Mucosa of rectum (tissue), 2 donors: ENCODE measurements at regions not wholly inside any gene's neighbourhood (a gene's known extent, or its start where the extent isn't known, plus 50 kb on each side); places are given as distances from the start of the nearest gene placed in this dataset.

ENCODE experiments used
- H3K27ac ChIP-seq, 2 donors: one replicate each; pipeline ENCODE4 v1.7.0; 2013; ENCODE audit warnings: inconsistent platforms in 2 of 2, low read depth in 2 of 2, low read length in 2 of 2
- H3K27me3 ChIP-seq, 2 donors: one replicate each; pipeline ENCODE4 v1.7.0; 2013; ENCODE audit warnings: low read length in 2 of 2; ENCODE audit not compliant: control insufficient read depth in 2 of 2, insufficient read depth in 2 of 2
- H3K36me3 ChIP-seq, 2 donors: one replicate each; pipeline ENCODE4 v1.7.0; 2013; ENCODE audit warnings: low read length in 2 of 2; ENCODE audit not compliant: control insufficient read depth in 2 of 2, insufficient read depth in 2 of 2
- H3K4me1 ChIP-seq, 2 donors: one replicate each; pipeline ENCODE4 v1.7.0; 2013; ENCODE audit warnings: low read length in 2 of 2, mild to moderate bottlenecking in 1 of 2; ENCODE audit not compliant: control insufficient read depth in 2 of 2, insufficient read depth in 2 of 2
- H3K4me3 ChIP-seq, 2 donors: one replicate each; pipeline ENCODE4 v1.7.0; 2013; ENCODE audit warnings: low read length in 2 of 2
- H3K9ac ChIP-seq, 2 donors: one replicate each; pipeline ENCODE4 v1.7.0; 2013; ENCODE audit warnings: low read length in 2 of 2, low read depth in 1 of 2, mild to moderate bottlenecking in 1 of 2
- H3K9me3 ChIP-seq, 2 donors: one replicate each; pipeline ENCODE4 v1.7.0; 2013; ENCODE audit warnings: low read length in 2 of 2; ENCODE audit not compliant: control insufficient read depth in 2 of 2
- donor health status: healthy.
- donor health status: Normal muscosa, but diverticular disease.

DNA sequence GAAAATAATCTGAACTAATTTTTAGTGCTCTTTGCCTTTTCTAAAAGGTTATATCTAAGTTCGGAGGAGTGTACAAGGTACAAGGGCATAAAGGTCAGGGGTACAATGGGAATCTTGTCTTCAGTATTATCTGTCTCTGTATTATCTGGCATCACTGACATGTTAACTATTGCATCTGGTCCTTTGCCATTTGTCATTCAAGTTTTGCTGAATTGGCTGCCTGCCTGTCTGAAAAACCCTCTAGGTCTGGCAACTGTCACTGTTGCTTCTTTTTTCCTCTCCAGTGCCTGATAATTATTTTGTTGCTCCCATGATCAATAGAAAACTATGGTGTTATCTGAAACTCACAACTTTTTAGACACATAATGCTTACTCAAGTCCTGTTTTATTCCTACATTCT is 112.5 kb upstream of the STK26 start:
- Histone ChIP-seq H3K27ac (no peak overlapping the region), H3K27me3 (peaks cover 4 to 11% of the 10 kb centered on the region in 2 donors), H3K9me3 (no peaks in the 10 kb centered on the region), H3K9ac (no peak overlapping the region), H3K36me3 (no peaks in the 10 kb centered on the region), H3K4me1 (no peaks in the 10 kb centered on the region), H3K4me3 (no peak overlapping the region)

GRCh38 chrX:131915488-131915887 is 107.6 kb upstream of the STK26 start:
- Histone ChIP-seq H3K27me3 (peaks cover 8 to 16% of the 10 kb centered on the region in 2 donors), H3K27ac (no peak overlapping the region), H3K9me3 (no peaks in the 10 kb centered on the region), H3K9ac (no peak overlapping the region), H3K4me1 (no peaks in the 10 kb centered on the region), H3K36me3 (no peaks in the 10 kb centered on the region), H3K4me3 (no peak overlapping the region)

- Histone ChIP-seq H3K27me3 (peaks cover 8 to 9% of the 10 kb centered on the region in 2 donors), H3K27ac (no peak overlapping the region), H3K4me3 (no peak overlapping the region), H3K36me3 (no peaks in the 10 kb centered on the region), H3K4me1 (no peaks in the 10 kb centered on the region), H3K9me3 (no peaks in the 10 kb centered on the region), H3K9ac (no peak overlapping the region)
These were observed 105.5 kb upstream of the STK26 start for GRCh38 chrX:131917588-131917987.

DNA sequence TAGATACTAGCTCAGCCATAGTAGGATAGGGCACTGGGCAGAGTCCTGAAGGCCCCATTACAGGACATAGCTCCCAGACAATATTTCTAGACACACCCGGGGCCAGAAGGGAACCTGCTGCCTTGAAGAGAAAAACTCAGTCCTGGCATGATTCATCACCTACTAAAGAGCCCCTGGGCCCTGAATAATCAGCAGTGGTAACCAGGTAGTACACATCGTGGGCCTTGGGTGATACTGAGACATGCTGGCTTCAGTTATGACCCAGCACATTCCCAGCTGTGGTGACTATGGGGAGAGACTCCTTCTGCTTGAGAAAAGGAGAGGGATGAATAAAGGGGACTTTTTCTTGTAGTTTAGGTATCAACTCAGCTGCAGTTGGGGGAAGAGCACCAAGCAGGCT is 104.3 kb upstream of the STK26 start:
- no peaks in the 10 kb centered on the region for H3K4me1 ChIP-seq
- H3K9ac ChIP-seq, result no peak overlapping the region
- no peaks in the 10 kb centered on the region for H3K36me3 ChIP-seq
- no peak overlapping the region for H3K4me3 ChIP-seq
- peaks cover 9 to 11% of the 10 kb centered on the region in 2 donors for H3K27me3 ChIP-seq
- H3K9me3 ChIP-seq, result no peaks in the 10 kb centered on the region
- no peak overlapping the region for H3K27ac ChIP-seq

GRCh38 chrX:131923614-131924250 is 99.4 kb upstream of the STK26 start:
- H3K36me3 ChIP-seq, result no peaks in the 10 kb centered on the region
- H3K27ac ChIP-seq, result no peak overlapping the region
- H3K9me3 ChIP-seq, result no peaks in the 10 kb centered on the region
- H3K4me3 ChIP-seq, result no peak overlapping the region
- no peaks in the 10 kb centered on the region for H3K4me1 ChIP-seq
- no peak overlapping the region for H3K9ac ChIP-seq
- peaks cover 8 to 9% of the 10 kb centered on the region in 2 donors for H3K27me3 ChIP-seq

GRCh38 chrX:131938749-131939148 is 84.4 kb upstream of the STK26 start:
- Histone ChIP-seq H3K27ac (no peak overlapping the region), H3K4me3 (no peak overlapping the region), H3K4me1 (no peaks in the 10 kb centered on the region), H3K9ac (no peak overlapping the region), H3K27me3 (peaks cover 3 to 9% of the 10 kb centered on the region in 2 donors), H3K36me3 (no peaks in the 10 kb centered on the region), H3K9me3 (no peaks in the 10 kb centered on the region)

DNA sequence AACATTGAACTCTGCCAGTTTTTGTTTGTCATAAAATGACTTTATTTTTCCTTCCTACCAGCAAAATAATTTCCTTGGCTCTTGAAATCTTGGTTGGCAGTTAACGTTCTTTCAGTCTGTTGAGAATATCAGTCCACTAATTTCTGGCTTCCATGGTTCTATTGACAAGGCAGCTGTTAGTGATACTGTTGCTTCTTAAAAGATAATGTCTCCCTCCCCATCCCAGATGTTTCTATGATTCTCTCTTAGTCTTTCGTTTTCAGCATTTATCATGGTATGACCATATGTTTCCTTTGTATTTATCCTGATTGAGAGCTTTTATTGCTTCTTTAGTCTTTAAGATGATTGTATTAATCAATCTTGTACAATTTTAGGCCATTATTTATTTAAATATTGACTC is 81.1 kb upstream of the STK26 start:
- no peak overlapping the region for H3K9ac ChIP-seq
- H3K27ac ChIP-seq, result no peak overlapping the region
- peaks cover 7 to 9% of the 10 kb centered on the region in 2 donors for H3K27me3 ChIP-seq
- no peaks in the 10 kb centered on the region for H3K9me3 ChIP-seq
- H3K4me3 ChIP-seq, result no peak overlapping the region
- no peaks in the 10 kb centered on the region for H3K4me1 ChIP-seq
- H3K36me3 ChIP-seq, result no peaks in the 10 kb centered on the region

GRCh38 chrX:131944936-131945902 is 77.9 kb upstream of the STK26 start:
- H3K9me3 ChIP-seq, result no peaks in the 10 kb centered on the region
- peaks cover 4 to 7% of the 10 kb centered on the region in 2 donors for H3K27me3 ChIP-seq
- no peaks in the 10 kb centered on the region for H3K4me1 ChIP-seq
- no peaks in the 10 kb centered on the region for H3K36me3 ChIP-seq
- no peak overlapping the region for H3K9ac ChIP-seq
- no peak overlapping the region for H3K4me3 ChIP-seq
- H3K27ac ChIP-seq, result no peak overlapping the region

DNA sequence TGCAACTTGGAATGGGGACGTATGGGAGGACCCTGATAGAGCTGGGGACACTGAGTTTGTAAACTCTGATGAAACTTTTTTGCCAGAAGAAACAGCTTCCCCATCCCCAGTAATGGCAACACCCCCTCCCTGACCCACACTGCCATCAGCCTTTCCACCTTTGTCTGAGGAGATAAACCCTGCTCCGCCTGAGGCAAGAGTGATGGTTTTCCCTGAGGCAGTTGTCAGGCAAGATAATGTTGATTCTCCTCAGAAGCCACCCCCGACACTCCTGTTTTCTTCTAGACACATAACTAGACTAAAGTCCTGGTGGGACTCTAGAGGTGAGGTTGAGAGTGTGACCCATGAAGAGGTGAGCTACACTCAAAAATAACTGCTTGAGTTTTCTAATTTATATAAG is 71.9 kb upstream of the STK26 start:
- peaks cover 0 to 4% of the 10 kb centered on the region in 2 donors for H3K27me3 ChIP-seq
- H3K9me3 ChIP-seq, result no peaks in the 10 kb centered on the region
- no peak overlapping the region for H3K9ac ChIP-seq
- no peaks in the 10 kb centered on the region for H3K4me1 ChIP-seq
- H3K4me3 ChIP-seq, result no peak overlapping the region
- H3K36me3 ChIP-seq, result no peaks in the 10 kb centered on the region
- no peak overlapping the region for H3K27ac ChIP-seq

DNA sequence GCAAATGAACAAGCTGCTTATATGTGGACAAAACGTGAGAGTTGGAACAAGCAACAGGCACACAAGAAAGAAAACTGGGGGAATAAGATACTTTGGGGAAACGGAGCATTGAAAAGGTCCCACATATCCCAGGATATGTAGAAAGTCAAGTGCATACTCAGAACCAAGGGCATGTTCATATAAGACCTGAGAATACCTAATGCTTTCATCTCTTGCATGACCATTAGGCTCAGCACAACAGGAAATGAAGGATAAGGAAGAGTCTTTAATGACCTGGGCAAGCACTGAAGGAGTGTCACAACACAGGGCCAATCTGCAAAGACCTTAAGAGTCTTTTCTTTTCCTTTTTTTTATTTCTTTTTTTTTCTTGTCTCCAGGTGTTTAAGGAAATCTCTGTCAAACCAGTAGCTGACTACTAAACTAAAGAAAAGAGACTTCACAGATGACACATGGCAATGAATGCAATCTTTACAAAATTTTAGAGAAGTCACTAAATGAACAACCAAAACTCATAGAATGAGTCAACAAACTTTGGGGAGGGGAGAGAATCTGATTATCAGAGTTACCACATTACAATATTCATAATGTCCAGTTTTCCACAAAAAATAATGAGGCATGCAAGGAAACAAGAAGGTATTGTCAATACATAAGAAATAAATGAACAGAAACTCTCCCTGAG is 67.9 kb upstream of the STK26 start:
- Histone ChIP-seq H3K27me3 (peaks cover 3% of the 10 kb centered on the region in 2 donors), H3K9ac (no peak overlapping the region), H3K9me3 (no peaks in the 10 kb centered on the region), H3K36me3 (no peaks in the 10 kb centered on the region), H3K4me3 (no peak overlapping the region), H3K4me1 (no peaks in the 10 kb centered on the region), H3K27ac (no peak overlapping the region)
